ENCODE measurements at regions not wholly inside any gene's neighbourhood (a gene's known extent, or its start where the extent isn't known, plus 50 kb on each side); places are given as distances from the start of the nearest gene placed in this dataset.
"Not testable (repeated sequence)": the region's sequence is repeated elsewhere in the genome, so short reads cannot be mapped to it uniquely, and the experiment has no call there.

- not testable (repeated sequence) for H3K9me3 Mint-ChIP-seq; H3K4me1 Mint-ChIP-seq; H3K4me3 Mint-ChIP-seq; H3K27me3 Mint-ChIP-seq; ATAC-seq (replicated peaks); H3K36me3 Mint-ChIP-seq (ENCODE audit: low read depth); H3K27ac Mint-ChIP-seq
Measured at GRCh38 chr15:22358932-22359331, 99.8 kb upstream of the GOLGA6L22 start.

- H3K27ac Mint-ChIP-seq; H3K36me3 Mint-ChIP-seq (ENCODE audit: low read depth); H3K27me3 Mint-ChIP-seq; H3K4me1 Mint-ChIP-seq; H3K9me3 Mint-ChIP-seq; H3K4me3 Mint-ChIP-seq: not testable (repeated sequence)
- ATAC-seq (replicated peaks) = peak; percentile 81
Measured at GRCh38 chr15:22359587-22359986, 99.1 kb upstream of the GOLGA6L22 start.

GRCh38 chr15:22360696-22361095 lies 98.0 kb upstream of the GOLGA6L22 start:
- not testable (repeated sequence) for H3K4me3 Mint-ChIP-seq; H3K27ac Mint-ChIP-seq; H3K9me3 Mint-ChIP-seq; ATAC-seq (replicated peaks); H3K4me1 Mint-ChIP-seq; H3K36me3 Mint-ChIP-seq (ENCODE audit: low read depth); H3K27me3 Mint-ChIP-seq

- not testable (repeated sequence) for H3K9me3 Mint-ChIP-seq; H3K36me3 Mint-ChIP-seq (ENCODE audit: low read depth); H3K27me3 Mint-ChIP-seq; H3K4me1 Mint-ChIP-seq; H3K4me3 Mint-ChIP-seq; H3K27ac Mint-ChIP-seq
- ATAC-seq (replicated peaks) = peak; percentile 34
Measured at GRCh38 chr15:22362502-22362901, 96.2 kb upstream of the GOLGA6L22 start.

GRCh38 chr15:22371246-22371834 lies 87.4 kb upstream of the GOLGA6L22 start:
- not testable (repeated sequence) for H3K36me3 Mint-ChIP-seq (ENCODE audit: low read depth); ATAC-seq (replicated peaks); H3K4me3 Mint-ChIP-seq; H3K4me1 Mint-ChIP-seq; H3K9me3 Mint-ChIP-seq; H3K27ac Mint-ChIP-seq; H3K27me3 Mint-ChIP-seq

GRCh38 chr15:22374531-22374930 lies 84.2 kb upstream of the GOLGA6L22 start:
- not testable (repeated sequence) for H3K27me3 Mint-ChIP-seq; H3K27ac Mint-ChIP-seq; H3K9me3 Mint-ChIP-seq; H3K36me3 Mint-ChIP-seq (ENCODE audit: low read depth); ATAC-seq (replicated peaks); H3K4me1 Mint-ChIP-seq; H3K4me3 Mint-ChIP-seq

- not testable (repeated sequence) for H3K4me1 Mint-ChIP-seq; H3K9me3 Mint-ChIP-seq; H3K36me3 Mint-ChIP-seq (ENCODE audit: low read depth); ATAC-seq (replicated peaks); H3K27ac Mint-ChIP-seq; H3K4me3 Mint-ChIP-seq; H3K27me3 Mint-ChIP-seq
Measured at GRCh38 chr15:22375829-22376228, 82.9 kb upstream of the GOLGA6L22 start.

GRCh38 chr15:22377859-22378258 lies 80.8 kb upstream of the GOLGA6L22 start:
- H3K4me1 Mint-ChIP-seq; ATAC-seq (replicated peaks); H3K36me3 Mint-ChIP-seq (ENCODE audit: low read depth); H3K9me3 Mint-ChIP-seq; H3K27ac Mint-ChIP-seq; H3K4me3 Mint-ChIP-seq; H3K27me3 Mint-ChIP-seq: not testable (repeated sequence)

GRCh38 chr15:22387691-22388090 lies 71.0 kb upstream of the GOLGA6L22 start:
- not testable (repeated sequence) for H3K4me1 Mint-ChIP-seq; ATAC-seq (replicated peaks); H3K4me3 Mint-ChIP-seq; H3K27ac Mint-ChIP-seq; H3K9me3 Mint-ChIP-seq; H3K36me3 Mint-ChIP-seq (ENCODE audit: low read depth); H3K27me3 Mint-ChIP-seq

GRCh38 chr15:22388365-22388764 lies 70.3 kb upstream of the GOLGA6L22 start:
- not testable (repeated sequence) for H3K9me3 Mint-ChIP-seq; ATAC-seq (replicated peaks); H3K27me3 Mint-ChIP-seq; H3K36me3 Mint-ChIP-seq (ENCODE audit: low read depth); H3K27ac Mint-ChIP-seq; H3K4me1 Mint-ChIP-seq; H3K4me3 Mint-ChIP-seq

- H3K4me1 Mint-ChIP-seq; H3K4me3 Mint-ChIP-seq; H3K27me3 Mint-ChIP-seq; H3K36me3 Mint-ChIP-seq (ENCODE audit: low read depth); H3K9me3 Mint-ChIP-seq; H3K27ac Mint-ChIP-seq: not testable (repeated sequence)
- peak; percentile 20 for ATAC-seq (replicated peaks)
Measured at GRCh38 chr15:22401207-22401606, 57.5 kb upstream of the GOLGA6L22 start.

- not testable (repeated sequence) for H3K4me3 Mint-ChIP-seq; H3K27me3 Mint-ChIP-seq; H3K4me1 Mint-ChIP-seq; H3K36me3 Mint-ChIP-seq (ENCODE audit: low read depth); H3K9me3 Mint-ChIP-seq; H3K27ac Mint-ChIP-seq
- peak; percentile 7 for ATAC-seq (replicated peaks)
Measured at GRCh38 chr15:22401703-22402102, 57.0 kb upstream of the GOLGA6L22 start.

- H3K9me3 Mint-ChIP-seq; H3K27me3 Mint-ChIP-seq; H3K4me3 Mint-ChIP-seq; H3K27ac Mint-ChIP-seq; H3K4me1 Mint-ChIP-seq; H3K36me3 Mint-ChIP-seq (ENCODE audit: low read depth): not testable (repeated sequence)
- peak; percentile 13 for ATAC-seq (replicated peaks)
Measured at GRCh38 chr15:22405765-22406164, 52.9 kb upstream of the GOLGA6L22 start.

Measured in activated T-helper 17 cell treated with anti-CD3 and anti-CD28 coated beads, Interleukin-2, amount 50 U/mL, for 72 hours (primary cell).